SH-SY5Y (cell line): ENCODE measurements at regions not wholly inside any gene's neighbourhood (a gene's known extent, or its start where the extent isn't known, plus 50 kb on each side); places are given as distances from the start of the nearest gene placed in this dataset.

Experiments
- GATA2 ChIP-seq: IDR thresholded peaks from 2 replicates; pipeline ENCODE4 v1.6.1; 2011; ENCODE audit warnings: mild to moderate bottlenecking, low read depth, low read length
- GATA3 ChIP-seq: IDR thresholded peaks from 2 replicates; pipeline ENCODE4 v1.6.1; 2011; ENCODE audit warnings: low read depth, mild to moderate bottlenecking, low read length, moderate library complexity

- TF ChIP-seq GATA2 (no peak), GATA3 (no peak)
Measured at GRCh38 chr6:132888701-132889100, 74.3 kb downstream of the RPS12 start.
